HCT116 (cell line): ENCODE measurements at regions not wholly inside any gene's neighbourhood (a gene's known extent, or its start where the extent isn't known, plus 50 kb on each side); places are given as distances from the start of the nearest gene placed in this dataset.

Experiments
- ATAC-seq: fragments of 200-7000 bp; cut with Tn5 transposase; 2 replicates; pipeline ENCODE4 v1.9.1; 2020; ENCODE audit warnings: mild to moderate bottlenecking, moderate library complexity
- BruUV-seq: library from RNA; stranded (reverse); fragments of 400-500 nt; replicated peaks from 2 replicates; lab custom pipeline; 2021; lab: Mats Ljungman, UMichigan
- CTCF ChIA-PET: fragments of 300-600 bp; sonication (Branson Sonifier 250); formaldehyde crosslinking; loops from one replicate; lab custom pipeline; 2021; ENCODE audit warnings: antibody characterized with exemption; lab: Charles Lee
- POLR2A ChIA-PET: fragments of 300-600, 350-600 bp; sonication (Branson Sonifier 250); formaldehyde crosslinking; loops from one replicate; lab custom pipeline; 2021; ENCODE audit warnings: antibody characterized with exemption; lab: Charles Lee
- RAD21 ChIA-PET, 2 experiments: fragments of 300-600 bp; sonication (Branson Sonifier 250); formaldehyde crosslinking; loops; one replicate each; lab custom pipeline; 2023; ENCODE audit warnings: low total read pairs in 2 of 2; ENCODE audit not compliant: uncharacterized antibody in 2 of 2, unreplicated experiment in 2 of 2, low non-redundant PET in 1 of 2; lab: Charles Lee
- DNase-seq: peaks from one replicate; pipeline ENCODE4 v3.0.0-alpha.2; 2010; ENCODE audit warnings: low read depth, low spot score
- H2AFZ ChIP-seq: fragments of 200-600 bp; shearing (Covaris generic), sonication (generic); 2 replicates; pipeline ENCODE4 v1.6.1; 2017; ENCODE audit warnings: low read depth, mixed run types, mixed read lengths, antibody characterized with exemption, low read length; ENCODE audit not compliant: poor library complexity, severe bottlenecking
- H3K27ac ChIP-seq: 2 replicates; pipeline ENCODE4 v1.5.1; 2012; ENCODE audit warnings: low read depth, low read length
- H3K27me3 ChIP-seq: fragments of 200-600 bp; sonication (generic); 2 replicates; pipeline ENCODE4 v1.6.1; 2016; ENCODE audit warnings: mixed run types, low read length, mixed read lengths; ENCODE audit not compliant: insufficient read depth
- H3K36me3 ChIP-seq, 2 experiments: fragments of 200-500 bp in 1 of 2; fragments of 200-600 bp in 1 of 2; sonication (Bioruptor generic) in 1 of 2; sonication (generic) in 1 of 2; 2 replicates each; pipeline versions ENCODE4 v1.5.1 to v1.6.1; 2014 to 2016; ENCODE audit warnings: low read length in 2 of 2, inconsistent platforms in 1 of 2, mixed read lengths in 1 of 2, mixed run types in 1 of 2; ENCODE audit not compliant: insufficient read depth in 2 of 2, control insufficient read depth in 1 of 2
- H3K4me1 ChIP-seq, 2 experiments: fragments of 200-600 bp in 1 of 2; sonication (generic) in 1 of 2; 2 replicates each; pipeline versions ENCODE4 v1.5.1 to v1.6.1; 2012 to 2017; ENCODE audit warnings: low read length in 2 of 2, inconsistent platforms in 1 of 2, mild to moderate bottlenecking in 1 of 2, mixed read lengths in 1 of 2, mixed run types in 1 of 2, moderate library complexity in 1 of 2; ENCODE audit not compliant: insufficient read depth in 2 of 2, control insufficient read depth in 1 of 2
- H3K4me2 ChIP-seq: fragments of 200-600 bp; sonication (generic); 2 replicates; pipeline ENCODE4 v1.6.1; 2017; ENCODE audit warnings: mixed run types, low read length, mixed read lengths
- H3K4me3 ChIP-seq, 2 experiments: fragments of 200-600 bp in 1 of 2; sonication (generic) in 1 of 2; replicated peaks in 1 of 2; 2 replicates each; pipeline ENCODE4 v1.5.1; 2011 to 2016; ENCODE audit warnings: low read length in 2 of 2, control low read depth in 1 of 2, low read depth in 1 of 2, mild to moderate bottlenecking in 1 of 2, mixed read lengths in 1 of 2, mixed run types in 1 of 2
- H3K79me2 ChIP-seq: fragments of 200-600 bp; sonication (generic); 2 replicates; pipeline ENCODE4 v1.6.1; 2017; ENCODE audit warnings: mild to moderate bottlenecking, mixed run types, low read length, moderate library complexity, mixed read lengths; ENCODE audit not compliant: insufficient read depth
- H3K9ac ChIP-seq: fragments of 200-600 bp; sonication (generic); 2 replicates; pipeline ENCODE4 v1.6.1; 2016; ENCODE audit warnings: low read length, mixed read lengths
- H3K9me2 ChIP-seq: fragments of 200-600 bp; sonication (generic), shearing (Covaris generic); 2 replicates; pipeline ENCODE4 v1.6.1; 2017; ENCODE audit warnings: mixed run types, mild to moderate bottlenecking, moderate library complexity; ENCODE audit not compliant: insufficient read depth
- H3K9me3 ChIP-seq, 2 experiments: fragments of 200-500 bp in 1 of 2; fragments of 200-600 bp in 1 of 2; sonication (Bioruptor generic) in 1 of 2; sonication (generic) in 1 of 2; 2 replicates each; pipeline ENCODE4 v1.6.1; 2014 to 2017; ENCODE audit warnings: low read length in 2 of 2, mixed read lengths in 2 of 2, inconsistent platforms in 1 of 2, low read depth in 1 of 2, mild to moderate bottlenecking in 1 of 2, mixed run types in 1 of 2, moderate library complexity in 1 of 2; ENCODE audit not compliant: control insufficient read depth in 1 of 2, insufficient read depth in 1 of 2
- H4K20me1 ChIP-seq: fragments of 200-600 bp; sonication (generic), shearing (Covaris generic); 2 replicates; pipeline ENCODE4 v1.6.1; 2017; ENCODE audit warnings: mixed run types, mild to moderate bottlenecking, moderate library complexity; ENCODE audit not compliant: insufficient read depth
- CBX3 ChIP-seq: IDR thresholded peaks from 2 replicates; pipeline ENCODE4 v1.6.1; 2012; ENCODE audit warnings: low read depth
- CEBPB ChIP-seq: IDR thresholded peaks from 2 replicates; pipeline ENCODE4 v1.6.1; 2012; ENCODE audit warnings: low read depth
- EGR1 ChIP-seq: IDR thresholded peaks from 2 replicates; pipeline ENCODE4 v1.6.1; 2012; ENCODE audit warnings: low read depth
- EZH2 ChIP-seq: fragments of 200-600 bp; sonication (generic); IDR thresholded peaks from 2 replicates; pipeline ENCODE4 v1.6.1; 2017; ENCODE audit warnings: antibody characterized with exemption, mixed run types
- EZH2phosphoT487 ChIP-seq: fragments of 200-600 bp; IDR thresholded peaks from 2 replicates; pipeline ENCODE4 v1.6.1; 2018; ENCODE audit warnings: antibody characterized with exemption, borderline replicate concordance
- FOSL1 ChIP-seq: IDR thresholded peaks from 2 replicates; pipeline ENCODE4 v1.6.1; 2012; ENCODE audit warnings: low read depth
- POLR2AphosphoS5 ChIP-seq: IDR thresholded peaks from 2 replicates; pipeline ENCODE4 v1.6.1; 2011; ENCODE audit warnings: mild to moderate bottlenecking, low read depth, low read length, moderate library complexity
- SIN3A ChIP-seq: IDR thresholded peaks from 2 replicates; pipeline ENCODE4 v1.6.1; 2012; ENCODE audit warnings: low read depth
- SRF ChIP-seq: IDR thresholded peaks from 2 replicates; pipeline ENCODE4 v1.6.1; 2012; ENCODE audit warnings: low read depth
- TCF7L2 ChIP-seq: IDR thresholded peaks from 2 replicates; pipeline ENCODE4 v1.7.0; 2011; ENCODE audit warnings: borderline replicate concordance, inconsistent platforms; ENCODE audit not compliant: insufficient read depth, insufficient read length; ENCODE audit errors: extremely low read depth
- ZFX ChIP-seq: fragments of 450-650 bp; IDR thresholded peaks from 2 replicates; pipeline ENCODE4 v1.6.1; 2017
- ZNF274 ChIP-seq: fragments of 200-500 bp; sonication (Bioruptor generic); IDR thresholded peaks from 2 replicates; pipeline ENCODE4 v1.6.1; 2014; ENCODE audit warnings: mild to moderate bottlenecking, low read depth, low read length, inconsistent platforms
- intact Hi-C: fragments of 100-400 bp; cut with micrococcal nuclease; formaldehyde crosslinking; loops from 2 replicates; pipeline ENCODE4 v1.10.0; 2022
- TF ChIP-seq, protein P1 (sequence below): IDR thresholded peaks from 2 replicates; pipeline ENCODE4 v1.6.1; 2012; ENCODE audit warnings: low read depth
- TF ChIP-seq, protein P2 (sequence below): IDR thresholded peaks from 2 replicates; pipeline ENCODE4 v1.6.1; 2012
- TF ChIP-seq, protein P3 (sequence below): IDR thresholded peaks from 2 replicates; pipeline ENCODE4 v1.6.1; 2011; ENCODE audit warnings: mild to moderate bottlenecking, low read length, moderate library complexity; ENCODE audit not compliant: insufficient replicate concordance; ENCODE audit errors: extremely low read depth
- TF ChIP-seq, protein P4 (sequence below): IDR thresholded peaks from 2 replicates; pipeline ENCODE4 v1.6.1; 2012

DNA sequence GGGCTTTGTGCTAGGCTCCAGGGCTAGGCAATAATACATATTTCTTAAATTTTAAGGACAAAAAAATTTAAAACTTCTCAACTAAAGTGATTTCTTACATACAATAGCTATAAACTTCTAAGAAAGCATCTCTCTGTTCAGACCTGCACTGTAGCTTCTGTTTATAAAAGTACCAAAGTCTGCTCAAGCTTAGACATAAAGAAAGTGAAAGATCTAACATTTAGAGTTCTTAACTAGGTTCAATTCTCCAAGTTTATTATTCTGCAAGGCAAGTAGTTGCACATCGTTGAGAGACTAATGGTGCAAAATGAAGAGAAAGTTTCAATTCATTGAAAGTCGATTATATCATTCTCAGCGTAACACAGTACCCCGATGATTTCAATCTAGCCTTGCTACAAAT, 857.4 kb upstream of the HTR2C start:
- ChIA-PET CTCF (no interaction called here), POLR2A (no interaction called here)
- TF ChIP-seq TCF7L2 = no peak
- no peak for TF ChIP-seq SRF
- TF ChIP-seq, all 23 proteins: peak for 0
- Histone ChIP-seq H2AFZ (no peak overlapping the region), H3K9ac (no peak overlapping the region), H3K4me3 (no peak overlapping the region), H3K4me2 (no peak overlapping the region), H3K9me3 (no peaks in the 10 kb centered on the region), H3K9me2 (no peaks in the 10 kb centered on the region), H3K36me3 (no peaks in the 10 kb centered on the region), H3K4me1 (no peaks in the 10 kb centered on the region), H4K20me1 (no peaks in the 10 kb centered on the region), H3K27me3 (no peaks in the 10 kb centered on the region), H3K27ac (no peak overlapping the region), H3K79me2 (no peaks in the 10 kb centered on the region)
- intact Hi-C loops = no loop called here
- no peak for ATAC-seq
- DNase-seq = no peak
- BruUV-seq = no TSS peak
- RAD21 ChIA-PET = no interaction called here

DNA sequence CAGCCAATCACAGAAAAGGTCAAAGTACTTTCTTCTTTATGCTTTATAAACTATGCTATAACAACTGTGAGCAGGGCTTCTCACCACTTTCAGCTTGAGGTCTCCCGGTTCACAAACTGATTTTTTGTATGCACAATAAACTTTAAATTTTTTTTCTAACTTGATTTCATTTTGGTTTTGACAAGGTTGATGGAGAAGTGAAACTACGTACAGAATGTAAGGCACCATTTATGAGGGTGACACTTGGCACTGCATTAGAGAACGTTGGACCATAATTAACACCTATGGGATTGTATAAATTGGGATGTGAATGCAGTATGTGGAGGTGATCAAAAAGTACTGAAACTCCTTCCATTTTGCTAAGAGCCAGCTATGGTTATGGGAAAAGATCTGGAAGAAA, 857.9 kb upstream of the HTR2C start:
- no peak for ATAC-seq
- no peak overlapping the region for H3K4me3 ChIP-seq
- H3K27me3 ChIP-seq = no peaks in the 10 kb centered on the region
- no peaks in the 10 kb centered on the region for H3K9me2 ChIP-seq
- no peaks in the 10 kb centered on the region for H3K9me3 ChIP-seq
- RAD21 ChIA-PET = no interaction called here
- H3K79me2 ChIP-seq = no peaks in the 10 kb centered on the region
- H4K20me1 ChIP-seq = no peaks in the 10 kb centered on the region
- POLR2A ChIA-PET = no interaction called here
- H2AFZ ChIP-seq = no peak overlapping the region
- no TSS peak for BruUV-seq
- TF ChIP-seq, protein P1, sequence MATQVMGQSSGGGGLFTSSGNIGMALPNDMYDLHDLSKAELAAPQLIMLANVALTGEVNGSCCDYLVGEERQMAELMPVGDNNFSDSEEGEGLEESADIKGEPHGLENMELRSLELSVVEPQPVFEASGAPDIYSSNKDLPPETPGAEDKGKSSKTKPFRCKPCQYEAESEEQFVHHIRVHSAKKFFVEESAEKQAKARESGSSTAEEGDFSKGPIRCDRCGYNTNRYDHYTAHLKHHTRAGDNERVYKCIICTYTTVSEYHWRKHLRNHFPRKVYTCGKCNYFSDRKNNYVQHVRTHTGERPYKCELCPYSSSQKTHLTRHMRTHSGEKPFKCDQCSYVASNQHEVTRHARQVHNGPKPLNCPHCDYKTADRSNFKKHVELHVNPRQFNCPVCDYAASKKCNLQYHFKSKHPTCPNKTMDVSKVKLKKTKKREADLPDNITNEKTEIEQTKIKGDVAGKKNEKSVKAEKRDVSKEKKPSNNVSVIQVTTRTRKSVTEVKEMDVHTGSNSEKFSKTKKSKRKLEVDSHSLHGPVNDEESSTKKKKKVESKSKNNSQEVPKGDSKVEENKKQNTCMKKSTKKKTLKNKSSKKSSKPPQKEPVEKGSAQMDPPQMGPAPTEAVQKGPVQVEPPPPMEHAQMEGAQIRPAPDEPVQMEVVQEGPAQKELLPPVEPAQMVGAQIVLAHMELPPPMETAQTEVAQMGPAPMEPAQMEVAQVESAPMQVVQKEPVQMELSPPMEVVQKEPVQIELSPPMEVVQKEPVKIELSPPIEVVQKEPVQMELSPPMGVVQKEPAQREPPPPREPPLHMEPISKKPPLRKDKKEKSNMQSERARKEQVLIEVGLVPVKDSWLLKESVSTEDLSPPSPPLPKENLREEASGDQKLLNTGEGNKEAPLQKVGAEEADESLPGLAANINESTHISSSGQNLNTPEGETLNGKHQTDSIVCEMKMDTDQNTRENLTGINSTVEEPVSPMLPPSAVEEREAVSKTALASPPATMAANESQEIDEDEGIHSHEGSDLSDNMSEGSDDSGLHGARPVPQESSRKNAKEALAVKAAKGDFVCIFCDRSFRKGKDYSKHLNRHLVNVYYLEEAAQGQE = no peak
- TF ChIP-seq FOSL1 (no peak), EZH2phosphoT487 (no peak), POLR2AphosphoS5 (no peak), CBX3 (no peak), ZNF274 (no peak), SIN3A (no peak), EZH2 (no peak), TCF7L2 (no peak), EGR1 (no peak), ZFX (no peak), CEBPB (no peak), SRF (no peak)
- TF ChIP-seq, protein P2, sequence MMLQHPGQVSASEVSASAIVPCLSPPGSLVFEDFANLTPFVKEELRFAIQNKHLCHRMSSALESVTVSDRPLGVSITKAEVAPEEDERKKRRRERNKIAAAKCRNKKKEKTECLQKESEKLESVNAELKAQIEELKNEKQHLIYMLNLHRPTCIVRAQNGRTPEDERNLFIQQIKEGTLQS = no peak
- TF ChIP-seq, protein P3, sequence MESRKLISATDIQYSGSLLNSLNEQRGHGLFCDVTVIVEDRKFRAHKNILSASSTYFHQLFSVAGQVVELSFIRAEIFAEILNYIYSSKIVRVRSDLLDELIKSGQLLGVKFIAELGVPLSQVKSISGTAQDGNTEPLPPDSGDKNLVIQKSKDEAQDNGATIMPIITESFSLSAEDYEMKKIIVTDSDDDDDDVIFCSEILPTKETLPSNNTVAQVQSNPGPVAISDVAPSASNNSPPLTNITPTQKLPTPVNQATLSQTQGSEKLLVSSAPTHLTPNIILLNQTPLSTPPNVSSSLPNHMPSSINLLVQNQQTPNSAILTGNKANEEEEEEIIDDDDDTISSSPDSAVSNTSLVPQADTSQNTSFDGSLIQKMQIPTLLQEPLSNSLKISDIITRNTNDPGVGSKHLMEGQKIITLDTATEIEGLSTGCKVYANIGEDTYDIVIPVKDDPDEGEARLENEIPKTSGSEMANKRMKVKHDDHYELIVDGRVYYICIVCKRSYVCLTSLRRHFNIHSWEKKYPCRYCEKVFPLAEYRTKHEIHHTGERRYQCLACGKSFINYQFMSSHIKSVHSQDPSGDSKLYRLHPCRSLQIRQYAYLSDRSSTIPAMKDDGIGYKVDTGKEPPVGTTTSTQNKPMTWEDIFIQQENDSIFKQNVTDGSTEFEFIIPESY = no peak
- TF ChIP-seq, protein P4, sequence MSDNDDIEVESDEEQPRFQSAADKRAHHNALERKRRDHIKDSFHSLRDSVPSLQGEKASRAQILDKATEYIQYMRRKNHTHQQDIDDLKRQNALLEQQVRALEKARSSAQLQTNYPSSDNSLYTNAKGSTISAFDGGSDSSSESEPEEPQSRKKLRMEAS = no peak
- no peak for DNase-seq
- no peak overlapping the region for H3K4me2 ChIP-seq
- no peaks in the 10 kb centered on the region for H3K4me1 ChIP-seq
- no peak overlapping the region for H3K9ac ChIP-seq
- H3K36me3 ChIP-seq = no peaks in the 10 kb centered on the region
- CTCF ChIA-PET = no interaction called here
- H3K27ac ChIP-seq = no peak overlapping the region
- intact Hi-C loops = no loop called here
